Gastroesophageal sphincter (tissue), 3 donors: ENCODE measurements at regions not wholly inside any gene's neighbourhood (a gene's known extent, or its start where the extent isn't known, plus 50 kb on each side); places are given as distances from the start of the nearest gene placed in this dataset.
"Not testable (repeated sequence)": the region's sequence is repeated elsewhere in the genome, so short reads cannot be mapped to it uniquely, and the experiment has no call there.

Experiments
- EP300 ChIP-seq: sonication (generic); formaldehyde crosslinking; IDR thresholded peaks from one replicate; pipeline ENCODE4 v1.6.1; 2017; ENCODE audit warnings: antibody characterized with exemption, mild to moderate bottlenecking
- POLR2A ChIP-seq, 2 donors: fragments of 450-650 bp; IDR thresholded peaks; one replicate each; pipeline ENCODE4 v1.6.1; 2017; ENCODE audit warnings: antibody characterized with exemption in 2 of 2, mild to moderate bottlenecking in 2 of 2, moderate library complexity in 1 of 2
- POLR2AphosphoS5 ChIP-seq: sonication (generic); formaldehyde crosslinking; IDR thresholded peaks from one replicate; pipeline ENCODE4 v1.6.1; 2017; ENCODE audit warnings: antibody characterized with exemption
- TF ChIP-seq, protein P1 (sequence below), 4 experiments: fragments of 200-600 bp in 2 of 4; fragments of 450-650 bp in 2 of 4; sonication (generic) in 1 of 4; IDR thresholded peaks; one replicate each; pipeline ENCODE4 v1.5.1; 2017 to 2019; ENCODE audit warnings: antibody characterized with exemption in 4 of 4, mild to moderate bottlenecking in 2 of 4, moderate library complexity in 2 of 4

DNA sequence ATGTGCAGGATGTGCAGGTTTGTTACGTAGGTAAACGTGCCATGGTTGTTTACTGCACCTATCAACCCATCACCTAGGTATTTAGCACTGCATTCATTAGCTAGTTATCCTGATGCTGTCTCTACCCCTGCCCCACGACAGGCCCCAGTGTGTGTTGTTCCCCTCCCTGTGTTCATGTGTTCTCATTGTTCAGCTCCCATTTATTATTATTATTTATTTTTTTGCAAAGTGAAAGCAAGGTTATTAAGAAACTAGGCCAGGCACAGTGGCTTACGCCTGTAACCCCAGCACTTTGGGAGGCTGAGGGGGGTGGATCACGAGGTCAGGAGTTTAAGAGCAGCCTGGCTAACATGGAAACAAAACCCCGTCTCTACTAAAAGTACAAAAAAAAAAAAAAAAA, 108.2 kb upstream of the FOXA2 start:
- not testable (repeated sequence) for TF ChIP-seq POLR2A (IDR thresholded peaks at IDR 0.05); POLR2AphosphoS5; EP300
- TF ChIP-seq, protein P1, sequence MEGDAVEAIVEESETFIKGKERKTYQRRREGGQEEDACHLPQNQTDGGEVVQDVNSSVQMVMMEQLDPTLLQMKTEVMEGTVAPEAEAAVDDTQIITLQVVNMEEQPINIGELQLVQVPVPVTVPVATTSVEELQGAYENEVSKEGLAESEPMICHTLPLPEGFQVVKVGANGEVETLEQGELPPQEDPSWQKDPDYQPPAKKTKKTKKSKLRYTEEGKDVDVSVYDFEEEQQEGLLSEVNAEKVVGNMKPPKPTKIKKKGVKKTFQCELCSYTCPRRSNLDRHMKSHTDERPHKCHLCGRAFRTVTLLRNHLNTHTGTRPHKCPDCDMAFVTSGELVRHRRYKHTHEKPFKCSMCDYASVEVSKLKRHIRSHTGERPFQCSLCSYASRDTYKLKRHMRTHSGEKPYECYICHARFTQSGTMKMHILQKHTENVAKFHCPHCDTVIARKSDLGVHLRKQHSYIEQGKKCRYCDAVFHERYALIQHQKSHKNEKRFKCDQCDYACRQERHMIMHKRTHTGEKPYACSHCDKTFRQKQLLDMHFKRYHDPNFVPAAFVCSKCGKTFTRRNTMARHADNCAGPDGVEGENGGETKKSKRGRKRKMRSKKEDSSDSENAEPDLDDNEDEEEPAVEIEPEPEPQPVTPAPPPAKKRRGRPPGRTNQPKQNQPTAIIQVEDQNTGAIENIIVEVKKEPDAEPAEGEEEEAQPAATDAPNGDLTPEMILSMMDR (IDR thresholded peaks at IDR 0.05) = not testable (repeated sequence)
